Dedifferentiated amniotic fluid mesenchymal stem cell (primary cell): ENCODE measurements at regions not wholly inside any gene's neighbourhood (a gene's known extent, or its start where the extent isn't known, plus 50 kb on each side); places are given as distances from the start of the nearest gene placed in this dataset.
A peak's percentile ranks its signal among the peaks of the same experiment; 100 is the strongest.
"Not testable (repeated sequence)": the region's sequence is repeated elsewhere in the genome, so short reads cannot be mapped to it uniquely, and the experiment has no call there.

Source experiments
- DNase-seq: peaks from one replicate; pipeline ENCODE4 v3.0.0-alpha.2; 2016; ENCODE audit errors: extremely low spot score

- DNase-seq, result not testable (repeated sequence)
Measured at GRCh38 chr3:75840160-75840559, 54.8 kb upstream of the ZNF717 start.

- not testable (repeated sequence) for DNase-seq
Measured at GRCh38 chr3:75850301-75851008, 65.1 kb upstream of the ZNF717 start.

- no peak for DNase-seq
Measured at GRCh38 chr3:75863130-75863529, 77.8 kb upstream of the ZNF717 start.

GRCh38 chr3:75863878-75864277 lies 78.5 kb upstream of the ZNF717 start:
- DNase-seq, result no peak

- DNase-seq, result not testable (repeated sequence)
Measured at GRCh38 chr3:75883719-75884118, 98.4 kb upstream of the ZNF717 start.

GRCh38 chr3:75886971-75887526 lies 101.7 kb upstream of the ZNF717 start:
- DNase-seq, result no peak

GRCh38 chr3:75894234-75894633 lies 108.9 kb upstream of the ZNF717 start:
- no peak for DNase-seq

- DNase-seq, result no peak
Measured at GRCh38 chr3:75896265-75896664, 110.9 kb upstream of the ZNF717 start.

GRCh38 chr3:75901446-75901845 lies 116.1 kb upstream of the ZNF717 start:
- not testable (repeated sequence) for DNase-seq

GRCh38 chr3:75906555-75907112 lies 121.3 kb upstream of the ZNF717 start:
- DNase-seq, result peak; percentile 70

- DNase-seq, result no peak
Measured at GRCh38 chr3:75913800-75914350, 128.5 kb upstream of the ZNF717 start.

- DNase-seq, result not testable (repeated sequence)
Measured at GRCh38 chr3:75914741-75915140, 129.4 kb upstream of the ZNF717 start.

- no peak for DNase-seq
Measured at GRCh38 chr3:75938921-75939320, 153.6 kb upstream of the ZNF717 start.

- peak; percentile 17 for DNase-seq
Measured at GRCh38 chr3:75951941-75952340, 166.6 kb upstream of the ZNF717 start.

- DNase-seq, result not testable (repeated sequence)
Measured at GRCh38 chr3:75960031-75960430, 174.7 kb upstream of the ZNF717 start.

GRCh38 chr3:75962054-75962453 lies 176.7 kb upstream of the ZNF717 start:
- DNase-seq, result not testable (repeated sequence)

- DNase-seq, result no peak
Measured at GRCh38 chr3:75967071-75967470, 181.7 kb upstream of the ZNF717 start.

GRCh38 chr3:75978686-75979085 lies 193.3 kb upstream of the ZNF717 start:
- DNase-seq, result peak; percentile 31

- DNase-seq, result no peak
Measured at GRCh38 chr3:75981401-75981800, 196.1 kb upstream of the ZNF717 start.

- DNase-seq, result no peak
Measured at GRCh38 chr3:75982151-75982550, 196.8 kb upstream of the ZNF717 start.

GRCh38 chr3:75983111-75983510 lies 197.8 kb upstream of the ZNF717 start:
- no peak for DNase-seq

GRCh38 chr3:75983609-75984290 lies 198.4 kb upstream of the ZNF717 start:
- peak; percentile 25 for DNase-seq
